SU-DHL-6 (cell line): ENCODE measurements at regions not wholly inside any gene's neighbourhood (a gene's known extent, or its start where the extent isn't known, plus 50 kb on each side); places are given as distances from the start of the nearest gene placed in this dataset.

Experiments used
- H2AFZ ChIP-seq: fragments of 200-600 bp; sonication (generic); 2 replicates; pipeline ENCODE4 v1.6.1; 2014; ENCODE audit warnings: low read depth, mild to moderate bottlenecking, moderate library complexity, mixed read lengths, antibody characterized with exemption, low read length; ENCODE audit not compliant: severe bottlenecking
- H3F3A ChIP-seq: fragments of 200-600 bp; shearing (Covaris generic); 2 replicates; pipeline ENCODE4 v1.6.0; 2016; ENCODE audit warnings: antibody characterized with exemption, mild to moderate bottlenecking; ENCODE audit not compliant: insufficient read depth
- H3K27ac ChIP-seq: fragments of 200-600 bp; sonication (generic); 2 replicates; pipeline ENCODE4 v1.5.1; 2016; ENCODE audit warnings: low read depth, mild to moderate bottlenecking, low read length, moderate library complexity, mixed read lengths
- H3K27me3 ChIP-seq: fragments of 200-600 bp; sonication (generic), shearing (Covaris generic); 2 replicates; pipeline ENCODE4 v1.6.0; 2014; ENCODE audit warnings: mild to moderate bottlenecking, low read length
- H3K36me3 ChIP-seq: fragments of 200-600 bp; sonication (generic); 2 replicates; pipeline ENCODE4 v1.6.1; 2014; ENCODE audit warnings: mild to moderate bottlenecking, low read length, mixed read lengths
- H3K4me2 ChIP-seq: fragments of 300-600, 200-600 bp; shearing (Covaris generic), sonication (generic); 2 replicates; pipeline ENCODE4 v1.6.0; 2014; ENCODE audit warnings: low read length, low read depth, mild to moderate bottlenecking; ENCODE audit not compliant: poor library complexity, severe bottlenecking
- H3K4me3 ChIP-seq: fragments of 200-600 bp; sonication (generic); 2 replicates; pipeline ENCODE4 v1.5.1; 2014; ENCODE audit warnings: antibody characterized with exemption, low read length, mild to moderate bottlenecking, mixed read lengths; ENCODE audit not compliant: insufficient read depth, poor library complexity, severe bottlenecking
- H3K79me2 ChIP-seq: fragments of 200-600 bp; sonication (generic); 2 replicates; pipeline ENCODE4 v1.6.1; 2014; ENCODE audit warnings: mild to moderate bottlenecking, low read length, moderate library complexity; ENCODE audit not compliant: insufficient read depth
- H3K9ac ChIP-seq: fragments of 200-600 bp; sonication (generic); 2 replicates; pipeline ENCODE4 v1.7.0; 2014; ENCODE audit warnings: mild to moderate bottlenecking, low read length
- H3K9me2 ChIP-seq: fragments of 200-600 bp; sonication (generic); replicated peaks from 2 replicates; pipeline ENCODE4 v1.6.1; 2014; ENCODE audit warnings: low read length; ENCODE audit not compliant: insufficient read depth
- H3K9me3 ChIP-seq: fragments of 200-600 bp; sonication (generic); 2 replicates; pipeline ENCODE4 v1.6.1; 2014; ENCODE audit warnings: low read length, mixed read lengths; ENCODE audit not compliant: insufficient read depth
- H4K20me1 ChIP-seq: fragments of 200-600 bp; sonication (generic); 2 replicates; pipeline ENCODE4 v1.6.1; 2014; ENCODE audit warnings: low read depth, mild to moderate bottlenecking, antibody characterized with exemption, low read length, moderate library complexity, mixed read lengths
- CTCF ChIP-seq: fragments of 200-600 bp; sonication (generic); IDR thresholded peaks from one replicate; pipeline ENCODE4 v1.5.1; 2017; ENCODE audit warnings: antibody characterized with exemption, mild to moderate bottlenecking, low read length, moderate library complexity; ENCODE audit not compliant: insufficient read depth, poor library complexity, severe bottlenecking
- EZH2phosphoT487 ChIP-seq: fragments of 200-600 bp; sonication (generic), shearing (Covaris generic); conservative IDR thresholded peaks from 2 replicates; pipeline ENCODE4 v1.6.1; 2018; ENCODE audit warnings: mild to moderate bottlenecking, antibody characterized with exemption, low read length, moderate library complexity, mixed read lengths

GRCh38 chr5:124869426-124870033 is 123.1 kb upstream of the ZNF608 start:
- H3K79me2 ChIP-seq = no peaks in the 10 kb centered on the region
- no peaks in the 10 kb centered on the region for H4K20me1 ChIP-seq
- H3K9me3 ChIP-seq = no peaks in the 10 kb centered on the region
- no peak for TF ChIP-seq CTCF
- TF ChIP-seq EZH2phosphoT487 = no peak
- no peak overlapping the region for H3K4me3 ChIP-seq
- no peak overlapping the region for H3K27ac ChIP-seq
- H3K4me2 ChIP-seq = no peak overlapping the region
- no peaks in the 10 kb centered on the region for H3K9me2 ChIP-seq
- no peaks in the 10 kb centered on the region for H3K27me3 ChIP-seq
- no peak overlapping the region for H2AFZ ChIP-seq
- no peaks in the 10 kb centered on the region for H3F3A ChIP-seq
- H3K9ac ChIP-seq = no peak overlapping the region
- H3K36me3 ChIP-seq = no peaks in the 10 kb centered on the region

GRCh38 chr5:124870070-124870469 is 123.6 kb upstream of the ZNF608 start:
- Histone ChIP-seq H3K79me2 (no peaks in the 10 kb centered on the region), H3K36me3 (no peaks in the 10 kb centered on the region), H3K27ac (no peak overlapping the region), H3K4me2 (no peak overlapping the region), H2AFZ (no peak overlapping the region), H3K4me3 (no peak overlapping the region), H3F3A (no peaks in the 10 kb centered on the region), H3K9me2 (no peaks in the 10 kb centered on the region), H3K9ac (no peak overlapping the region), H3K9me3 (no peaks in the 10 kb centered on the region), H4K20me1 (no peaks in the 10 kb centered on the region), H3K27me3 (no peaks in the 10 kb centered on the region)
- TF ChIP-seq CTCF = no peak
- no peak for TF ChIP-seq EZH2phosphoT487

- Histone ChIP-seq H3K27ac (no peak overlapping the region), H3K9me3 (no peaks in the 10 kb centered on the region), H3F3A (no peaks in the 10 kb centered on the region), H3K79me2 (no peaks in the 10 kb centered on the region), H3K4me3 (no peak overlapping the region), H3K9me2 (no peaks in the 10 kb centered on the region), H4K20me1 (no peaks in the 10 kb centered on the region), H3K9ac (no peak overlapping the region), H2AFZ (no peak overlapping the region), H3K27me3 (no peaks in the 10 kb centered on the region), H3K36me3 (no peaks in the 10 kb centered on the region), H3K4me2 (no peak overlapping the region)
- TF ChIP-seq CTCF = no peak
- TF ChIP-seq EZH2phosphoT487 = no peak
Measured at GRCh38 chr5:124871303-124871702, 124.9 kb upstream of the ZNF608 start.
